ENCODE measurements at regions not wholly inside any gene's neighbourhood (a gene's known extent, or its start where the extent isn't known, plus 50 kb on each side); places are given as distances from the start of the nearest gene placed in this dataset.

DNA sequence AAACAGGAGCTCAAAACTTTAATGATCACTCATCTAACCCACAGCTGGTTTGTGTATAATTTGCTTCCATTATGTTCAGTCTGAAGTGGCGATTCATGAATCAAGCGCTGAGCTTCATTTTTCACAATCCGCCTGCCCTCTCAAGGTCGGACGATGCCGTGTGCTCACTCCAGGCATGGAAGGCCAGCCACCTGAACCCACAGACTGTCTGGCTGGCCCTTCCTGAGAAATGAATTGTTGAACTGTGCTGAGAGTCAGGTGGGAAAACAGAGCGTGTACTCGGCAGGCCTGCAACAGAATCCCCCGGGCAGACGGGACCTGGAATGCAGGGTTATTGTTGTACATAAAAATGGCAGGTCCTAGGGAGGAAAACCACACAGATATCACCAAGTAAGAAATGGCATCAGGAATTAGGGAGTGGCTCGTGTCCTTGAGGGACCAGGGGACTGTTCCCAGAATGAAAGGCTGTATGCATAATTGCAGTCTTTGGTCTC lies 375.7 kb downstream of the IRX2 start:
- H3K27ac ChIP-seq (ENCODE audit: low read length): no peak overlapping the region
- no peaks in the 10 kb centered on the region for H3K9me3 ChIP-seq (ENCODE audit: insufficient read depth, low read depth, low read length)
- H3K27me3 ChIP-seq (ENCODE audit: insufficient read depth, low read length): no peaks in the 10 kb centered on the region
- H3K4me1 ChIP-seq (ENCODE audit: insufficient read depth, low read length): no peaks in the 10 kb centered on the region
- H3K36me3 ChIP-seq (ENCODE audit: insufficient read depth, low read depth, low read length): no peaks in the 10 kb centered on the region
- no peak overlapping the region for H3K9ac ChIP-seq (ENCODE audit: low read depth, low read length)
- H3K4me3 ChIP-seq (ENCODE audit: low read length): no peak overlapping the region

DNA sequence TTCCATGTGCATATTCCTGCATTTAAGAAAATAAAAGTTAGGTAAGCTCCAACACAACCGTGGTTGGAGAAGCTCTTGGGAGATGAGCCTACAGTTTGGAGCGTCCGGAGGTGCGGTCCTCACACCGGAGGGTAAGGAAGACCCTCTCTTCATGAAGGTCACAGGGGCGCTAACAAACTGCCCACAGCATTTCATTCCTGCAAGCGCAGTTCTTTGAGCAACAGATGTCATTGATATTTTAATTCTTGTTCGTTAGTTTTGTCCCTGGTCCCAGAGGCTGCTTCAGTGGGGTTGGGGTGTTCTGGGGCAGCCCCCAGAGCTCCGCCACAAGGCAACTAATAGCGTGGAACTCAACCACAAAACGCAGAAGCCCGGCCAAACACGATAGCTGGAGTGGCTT lies 376.2 kb downstream of the IRX2 start:
- Histone ChIP-seq H3K36me3 (ENCODE audit: insufficient read depth, low read depth, low read length) (no peaks in the 10 kb centered on the region), H3K9me3 (ENCODE audit: insufficient read depth, low read depth, low read length) (no peaks in the 10 kb centered on the region), H3K4me3 (ENCODE audit: low read length) (no peak overlapping the region), H3K9ac (ENCODE audit: low read depth, low read length) (no peak overlapping the region), H3K27ac (ENCODE audit: low read length) (no peak overlapping the region), H3K4me1 (ENCODE audit: insufficient read depth, low read length) (no peaks in the 10 kb centered on the region), H3K27me3 (ENCODE audit: insufficient read depth, low read length) (no peaks in the 10 kb centered on the region)

DNA sequence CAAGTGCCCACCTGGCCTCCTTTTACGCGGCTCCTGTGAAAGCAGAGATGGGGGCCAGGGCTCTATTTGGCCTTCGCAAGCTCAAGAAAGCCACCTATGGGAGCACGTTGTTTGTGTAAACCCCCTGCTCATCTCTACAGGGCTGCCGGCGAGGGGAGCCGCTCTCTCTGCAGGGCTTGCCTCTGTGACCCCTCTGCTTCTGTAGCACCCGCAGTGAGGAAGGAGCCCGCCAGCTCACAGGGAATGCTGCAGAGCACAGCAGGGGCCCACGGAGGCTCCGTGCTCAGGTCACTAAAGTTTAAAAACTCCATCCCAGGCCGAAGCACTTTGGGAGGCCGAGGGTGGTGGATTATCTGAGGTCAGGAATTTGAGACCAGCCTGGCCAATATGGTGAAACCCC lies 376.8 kb downstream of the IRX2 start:
- no peaks in the 10 kb centered on the region for H3K36me3 ChIP-seq (ENCODE audit: insufficient read depth, low read depth, low read length)

DNA sequence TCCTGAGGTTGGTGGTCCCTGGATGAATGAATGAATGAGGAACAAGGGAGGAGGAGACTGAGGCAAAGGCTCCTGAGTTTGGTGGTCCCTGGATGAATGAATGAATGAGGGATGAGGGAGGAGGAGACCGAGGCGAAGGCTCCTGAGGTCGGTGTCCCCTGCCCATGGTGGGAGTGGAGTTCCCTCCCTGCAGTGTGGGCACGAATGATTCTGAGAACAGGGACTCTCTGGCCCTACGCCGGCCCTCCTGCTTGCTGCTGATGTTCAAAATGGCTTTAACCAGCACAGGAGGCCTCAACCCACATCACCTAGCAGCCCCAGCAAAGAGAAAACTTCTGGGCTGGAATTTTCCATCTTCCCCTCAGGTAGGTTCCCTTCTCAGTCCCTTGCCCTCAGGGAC lies 377.8 kb downstream of the IRX2 start:
- H3K27ac ChIP-seq (ENCODE audit: low read length): no peak overlapping the region
- H3K4me3 ChIP-seq (ENCODE audit: low read length): no peak overlapping the region
- no peaks in the 10 kb centered on the region for H3K27me3 ChIP-seq (ENCODE audit: insufficient read depth, low read length)
- no peaks in the 10 kb centered on the region for H3K9me3 ChIP-seq (ENCODE audit: insufficient read depth, low read depth, low read length)
- no peak overlapping the region for H3K9ac ChIP-seq (ENCODE audit: low read depth, low read length)
- H3K36me3 ChIP-seq (ENCODE audit: insufficient read depth, low read depth, low read length): no peaks in the 10 kb centered on the region
- no peaks in the 10 kb centered on the region for H3K4me1 ChIP-seq (ENCODE audit: insufficient read depth, low read length)

More for the DNA sequence above, 376.8 kb downstream of the IRX2 start:
- H3K27me3 ChIP-seq (ENCODE audit: insufficient read depth, low read length): no peaks in the 10 kb centered on the region
- H3K4me1 ChIP-seq (ENCODE audit: insufficient read depth, low read length): no peaks in the 10 kb centered on the region
- H3K27ac ChIP-seq (ENCODE audit: low read length): no peak overlapping the region
- no peak overlapping the region for H3K4me3 ChIP-seq (ENCODE audit: low read length)
- H3K9me3 ChIP-seq (ENCODE audit: insufficient read depth, low read depth, low read length): no peaks in the 10 kb centered on the region
- no peak overlapping the region for H3K9ac ChIP-seq (ENCODE audit: low read depth, low read length)

DNA sequence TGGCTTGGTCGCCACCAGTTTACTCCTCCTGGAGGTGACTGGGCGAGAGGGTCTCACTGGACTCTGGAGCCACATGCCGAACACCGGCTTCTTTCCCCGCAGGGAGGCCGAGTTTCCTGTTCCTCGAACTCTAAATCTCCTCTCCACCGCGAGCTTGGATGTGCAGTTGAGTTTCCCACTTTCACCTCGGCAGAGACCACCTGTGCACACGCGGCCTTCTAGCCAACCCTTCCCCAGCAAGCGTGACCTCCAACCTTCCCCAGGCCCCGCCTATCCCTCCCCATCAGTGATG lies 380.1 kb downstream of the IRX2 start:
- Histone ChIP-seq H3K36me3 (ENCODE audit: insufficient read depth, low read depth, low read length) (no peaks in the 10 kb centered on the region), H3K9ac (ENCODE audit: low read depth, low read length) (no peak overlapping the region), H3K27ac (ENCODE audit: low read length) (no peak overlapping the region), H3K9me3 (ENCODE audit: insufficient read depth, low read depth, low read length) (no peaks in the 10 kb centered on the region), H3K27me3 (ENCODE audit: insufficient read depth, low read length) (no peaks in the 10 kb centered on the region), H3K4me3 (ENCODE audit: low read length) (no peak overlapping the region), H3K4me1 (ENCODE audit: insufficient read depth, low read length) (no peaks in the 10 kb centered on the region)

DNA sequence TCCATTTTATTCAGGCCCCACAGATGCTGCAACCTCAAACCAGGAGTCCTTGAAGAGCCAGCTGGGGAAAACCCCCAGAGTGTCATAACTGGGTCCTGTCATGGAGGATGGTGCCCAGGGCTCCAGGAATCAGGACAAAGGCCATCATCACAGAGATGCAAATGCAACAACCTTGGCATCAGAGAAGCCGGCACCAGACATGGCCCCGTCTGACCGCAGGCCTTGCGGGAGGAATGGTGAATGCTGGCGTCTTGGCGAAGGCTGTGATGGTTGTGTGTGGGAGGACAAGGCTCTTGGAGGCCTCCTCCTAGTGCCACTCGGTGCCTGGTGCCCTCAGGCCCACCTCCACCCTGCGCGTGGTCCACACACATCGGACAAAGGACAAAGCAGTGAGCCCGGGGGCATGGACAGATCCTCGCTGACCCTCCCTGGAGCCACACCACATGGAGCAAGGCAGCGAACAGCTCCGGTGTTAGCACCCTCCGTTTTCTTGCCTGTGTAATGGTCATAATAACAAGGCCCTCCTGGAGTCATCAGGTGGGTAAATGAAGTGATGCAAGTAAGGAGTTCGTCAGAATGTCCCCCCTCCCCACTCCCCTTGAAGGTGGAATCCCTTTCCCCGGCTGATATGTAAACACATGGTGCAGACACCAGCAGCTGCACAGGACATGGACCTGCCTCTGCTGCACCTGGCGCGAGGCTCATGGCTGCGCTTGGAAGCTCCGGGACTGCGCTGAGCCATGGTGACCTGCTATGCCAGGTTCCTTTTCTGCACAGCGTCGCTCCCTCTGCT lies 380.7 kb downstream of the IRX2 start:
- Histone ChIP-seq H3K9ac (ENCODE audit: low read depth, low read length) (no peak overlapping the region), H3K4me1 (ENCODE audit: insufficient read depth, low read length) (no peaks in the 10 kb centered on the region), H3K27ac (ENCODE audit: low read length) (no peak overlapping the region), H3K36me3 (ENCODE audit: insufficient read depth, low read depth, low read length) (no peaks in the 10 kb centered on the region), H3K9me3 (ENCODE audit: insufficient read depth, low read depth, low read length) (no peaks in the 10 kb centered on the region), H3K27me3 (ENCODE audit: insufficient read depth, low read length) (no peaks in the 10 kb centered on the region), H3K4me3 (ENCODE audit: low read length) (no peak overlapping the region)

DNA sequence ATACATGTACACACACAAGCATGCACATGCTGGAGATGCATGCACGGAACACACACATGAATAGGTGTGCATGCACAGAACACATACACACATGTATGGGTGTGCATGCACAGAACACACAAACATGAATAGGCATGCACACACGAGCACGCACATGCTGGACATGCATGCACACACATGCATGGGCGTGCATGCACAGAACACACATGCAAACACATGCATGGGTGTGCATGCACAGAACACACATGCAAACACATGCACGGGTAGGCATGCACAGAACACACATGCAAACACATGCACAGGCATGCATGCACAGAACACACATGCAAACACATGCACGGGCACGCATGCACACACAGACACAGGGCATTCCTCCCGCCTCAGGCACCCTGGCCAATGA lies 382.3 kb downstream of the IRX2 start:
- no peak overlapping the region for H3K27ac ChIP-seq (ENCODE audit: low read length)
- H3K9ac ChIP-seq (ENCODE audit: low read depth, low read length): no peak overlapping the region
- H3K4me3 ChIP-seq (ENCODE audit: low read length): no peak overlapping the region
- no peaks in the 10 kb centered on the region for H3K36me3 ChIP-seq (ENCODE audit: insufficient read depth, low read depth, low read length)
- no peaks in the 10 kb centered on the region for H3K27me3 ChIP-seq (ENCODE audit: insufficient read depth, low read length)
- no peaks in the 10 kb centered on the region for H3K4me1 ChIP-seq (ENCODE audit: insufficient read depth, low read length)
- H3K9me3 ChIP-seq (ENCODE audit: insufficient read depth, low read depth, low read length): peaks cover 13% of the 10 kb centered on the region; the same call in 1 of the 2 replicates

DNA sequence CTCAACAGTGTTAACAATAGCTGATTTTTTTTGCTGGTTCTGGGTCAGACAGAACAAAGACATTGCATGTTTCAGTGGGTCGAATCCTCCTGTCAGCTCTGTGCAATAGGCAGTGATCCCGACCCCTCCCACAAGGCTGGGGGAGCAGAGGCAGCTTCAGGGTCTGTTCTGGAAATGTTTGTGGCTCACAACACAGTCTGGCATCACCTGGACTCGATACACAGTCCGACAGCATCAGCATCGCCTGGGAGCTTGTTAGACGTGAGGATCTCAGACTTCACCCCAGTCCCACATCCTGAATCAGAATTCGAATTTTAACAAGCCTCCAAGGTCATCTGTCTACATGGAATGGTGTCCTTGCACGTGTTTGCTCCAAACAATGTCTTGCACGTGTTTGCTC lies 384.7 kb downstream of the IRX2 start:
- no peak overlapping the region for H3K9ac ChIP-seq (ENCODE audit: low read depth, low read length)
- H3K4me1 ChIP-seq (ENCODE audit: insufficient read depth, low read length): no peaks in the 10 kb centered on the region
- no peak overlapping the region for H3K4me3 ChIP-seq (ENCODE audit: low read length)
- peaks cover 13% of the 10 kb centered on the region; the same call in 1 of the 2 replicates for H3K9me3 ChIP-seq (ENCODE audit: insufficient read depth, low read depth, low read length)
- H3K27me3 ChIP-seq (ENCODE audit: insufficient read depth, low read length): no peaks in the 10 kb centered on the region
- no peak overlapping the region for H3K27ac ChIP-seq (ENCODE audit: low read length)
- H3K36me3 ChIP-seq (ENCODE audit: insufficient read depth, low read depth, low read length): no peaks in the 10 kb centered on the region

DNA sequence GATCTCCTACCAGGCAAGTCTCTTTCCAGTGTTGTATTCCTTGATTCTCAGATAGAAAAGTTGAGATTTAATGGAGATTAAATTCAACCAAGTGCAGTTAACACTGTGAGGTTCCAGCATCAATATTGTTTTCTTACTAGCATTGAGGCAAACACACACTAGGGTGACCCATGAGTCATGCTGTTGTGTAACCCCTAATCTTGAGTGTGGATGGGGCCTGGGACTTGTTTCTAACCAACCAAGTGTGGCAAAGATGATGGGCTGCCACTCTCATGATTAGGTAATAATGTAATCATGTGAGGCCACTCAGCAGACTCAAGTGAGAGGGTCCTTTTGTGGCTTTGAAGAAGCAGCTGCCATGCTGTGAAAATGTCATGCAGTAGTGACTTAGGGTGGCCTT lies 394.2 kb downstream of the IRX2 start:
- H3K27ac ChIP-seq (ENCODE audit: low read length): no peak overlapping the region
- H3K9ac ChIP-seq (ENCODE audit: low read depth, low read length): no peak overlapping the region
- H3K4me1 ChIP-seq (ENCODE audit: insufficient read depth, low read length): no peaks in the 10 kb centered on the region; the same call in 1 of the 2 replicates
- H3K4me3 ChIP-seq (ENCODE audit: low read length): no peak overlapping the region
- H3K27me3 ChIP-seq (ENCODE audit: insufficient read depth, low read length): no peaks in the 10 kb centered on the region
- no peaks in the 10 kb centered on the region for H3K36me3 ChIP-seq (ENCODE audit: insufficient read depth, low read depth, low read length)
- no peaks in the 10 kb centered on the region for H3K9me3 ChIP-seq (ENCODE audit: insufficient read depth, low read depth, low read length)

DNA sequence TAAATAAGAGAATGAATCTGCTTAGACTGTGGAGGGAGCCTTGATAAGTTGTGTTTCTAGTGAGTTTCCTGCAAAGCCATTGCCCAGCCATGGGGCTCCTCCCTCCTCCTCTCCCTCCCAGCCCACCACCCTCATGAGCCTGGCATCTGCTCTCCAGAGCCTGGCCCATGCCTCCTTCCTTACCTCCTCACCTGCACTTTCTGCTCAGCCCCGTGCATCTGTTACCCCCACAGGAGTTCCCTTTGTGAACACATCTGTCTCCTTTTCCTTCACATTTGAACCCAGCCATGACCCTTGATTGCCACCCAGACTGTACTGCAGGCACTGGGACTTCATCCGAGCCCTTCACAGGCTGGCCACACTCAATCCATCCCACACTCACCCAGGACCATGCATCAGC lies 395.6 kb downstream of the IRX2 start:
- H3K27ac ChIP-seq (ENCODE audit: low read length): no peak overlapping the region
- no peaks in the 10 kb centered on the region for H3K9me3 ChIP-seq (ENCODE audit: insufficient read depth, low read depth, low read length)
- H3K4me3 ChIP-seq (ENCODE audit: low read length): no peak overlapping the region
- no peaks in the 10 kb centered on the region for H3K27me3 ChIP-seq (ENCODE audit: insufficient read depth, low read length)
- no peak overlapping the region for H3K9ac ChIP-seq (ENCODE audit: low read depth, low read length)
- no peaks in the 10 kb centered on the region; the same call in 1 of the 2 replicates for H3K4me1 ChIP-seq (ENCODE audit: insufficient read depth, low read length)
- no peaks in the 10 kb centered on the region for H3K36me3 ChIP-seq (ENCODE audit: insufficient read depth, low read depth, low read length)

DNA sequence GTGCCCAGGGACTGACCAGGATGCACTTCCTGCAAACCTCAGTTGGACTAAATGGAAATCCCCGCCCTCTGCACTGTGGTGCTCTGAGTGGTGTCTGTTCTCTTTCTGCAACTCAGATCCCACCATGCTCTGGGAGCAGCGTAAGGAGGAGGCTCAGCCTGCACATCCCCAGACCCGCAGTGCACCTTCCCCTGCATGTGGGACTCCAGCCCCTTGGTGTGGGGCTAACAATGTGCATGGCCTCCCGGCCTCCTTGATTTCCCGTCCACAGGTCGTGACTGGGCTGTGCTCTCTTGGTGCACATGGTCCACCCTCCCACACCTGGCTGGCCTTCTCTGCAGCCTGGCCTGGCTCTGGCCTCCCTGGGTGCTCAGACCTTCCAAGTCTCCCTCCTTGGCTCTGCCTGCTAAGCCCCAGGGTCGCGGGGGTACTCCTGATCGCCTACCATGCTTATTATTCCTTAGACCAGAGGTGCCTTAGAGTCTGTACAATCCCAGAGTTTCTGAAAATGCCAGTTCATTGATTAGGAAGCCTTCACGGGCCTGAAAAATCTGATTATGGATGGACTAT lies 397.5 kb downstream of the IRX2 start:
- Histone ChIP-seq H3K36me3 (ENCODE audit: insufficient read depth, low read depth, low read length) (no peaks in the 10 kb centered on the region), H3K27ac (ENCODE audit: low read length) (no peak overlapping the region), H3K4me1 (ENCODE audit: insufficient read depth, low read length) (no peaks in the 10 kb centered on the region), H3K4me3 (ENCODE audit: low read length) (no peak overlapping the region), H3K9me3 (ENCODE audit: insufficient read depth, low read depth, low read length) (peaks cover 3% of the 10 kb centered on the region; the same call in 1 of the 2 replicates), H3K27me3 (ENCODE audit: insufficient read depth, low read length) (no peaks in the 10 kb centered on the region), H3K9ac (ENCODE audit: low read depth, low read length) (no peak overlapping the region)

DNA sequence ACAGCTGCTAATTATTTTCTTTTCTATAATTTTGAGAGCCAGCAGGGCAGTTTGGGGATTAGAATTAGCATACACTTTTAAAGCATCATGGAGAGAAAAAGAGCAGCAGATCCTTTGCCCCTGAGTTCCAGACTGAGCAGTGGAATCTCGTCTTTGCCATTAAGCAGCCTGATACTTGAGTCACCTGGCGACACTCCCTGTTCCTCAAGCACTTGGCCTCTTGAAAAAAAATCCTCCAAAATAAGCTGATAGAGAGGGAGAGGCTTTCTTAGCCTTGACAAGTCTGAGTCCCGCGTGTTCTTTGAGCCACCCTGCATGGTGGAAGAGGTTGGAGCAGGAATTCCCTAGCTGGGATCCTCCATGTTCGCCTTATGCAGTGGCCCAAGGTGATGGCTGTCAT lies 398.3 kb downstream of the IRX2 start:
- Histone ChIP-seq H3K27me3 (ENCODE audit: insufficient read depth, low read length) (no peaks in the 10 kb centered on the region), H3K36me3 (ENCODE audit: insufficient read depth, low read depth, low read length) (no peaks in the 10 kb centered on the region), H3K4me1 (ENCODE audit: insufficient read depth, low read length) (no peaks in the 10 kb centered on the region), H3K9ac (ENCODE audit: low read depth, low read length) (no peak overlapping the region), H3K27ac (ENCODE audit: low read length) (no peak overlapping the region), H3K9me3 (ENCODE audit: insufficient read depth, low read depth, low read length) (peaks cover 3% of the 10 kb centered on the region; the same call in 1 of the 2 replicates), H3K4me3 (ENCODE audit: low read length) (no peak overlapping the region)

All from iPS-20b (cell line).